Neural cell (in vitro differentiated cells): ENCODE measurements at regions not wholly inside any gene's neighbourhood (a gene's known extent, or its start where the extent isn't known, plus 50 kb on each side); places are given as distances from the start of the nearest gene placed in this dataset.

Experiments
- EZH2 ChIP-seq: fragments of 200-600, 300-800 bp; shearing (Covaris generic), sonication (generic); IDR thresholded peaks from 2 replicates; pipeline ENCODE4 v1.6.1; 2014; ENCODE audit warnings: antibody characterized with exemption, low read length, borderline replicate concordance, mild to moderate bottlenecking; ENCODE audit not compliant: insufficient read depth, poor library complexity, severe bottlenecking
- POLR2AphosphoS5 ChIP-seq: IDR thresholded peaks from 2 replicates; pipeline ENCODE4 v1.6.1; 2012
- SMC3 ChIP-seq: fragments of 450-650 bp; conservative IDR thresholded peaks from 2 replicates; pipeline ENCODE4 v1.6.1; 2014; ENCODE audit warnings: antibody characterized with exemption, mild to moderate bottlenecking, moderate library complexity; ENCODE audit not compliant: poor library complexity
- TAF1 ChIP-seq: IDR thresholded peaks from 2 replicates; pipeline ENCODE4 v1.6.1; 2012; ENCODE audit warnings: low read depth
- TF ChIP-seq, protein P1 (sequence below): fragments of 450-650 bp; IDR thresholded peaks from 2 replicates; pipeline ENCODE4 v1.5.1; 2014; ENCODE audit warnings: antibody characterized with exemption, mild to moderate bottlenecking, moderate library complexity; ENCODE audit not compliant: poor library complexity, severe bottlenecking
- TF ChIP-seq, protein P2 (sequence below): IDR thresholded peaks from 2 replicates; pipeline ENCODE4 v1.6.1; 2012; ENCODE audit warnings: borderline replicate concordance

DNA sequence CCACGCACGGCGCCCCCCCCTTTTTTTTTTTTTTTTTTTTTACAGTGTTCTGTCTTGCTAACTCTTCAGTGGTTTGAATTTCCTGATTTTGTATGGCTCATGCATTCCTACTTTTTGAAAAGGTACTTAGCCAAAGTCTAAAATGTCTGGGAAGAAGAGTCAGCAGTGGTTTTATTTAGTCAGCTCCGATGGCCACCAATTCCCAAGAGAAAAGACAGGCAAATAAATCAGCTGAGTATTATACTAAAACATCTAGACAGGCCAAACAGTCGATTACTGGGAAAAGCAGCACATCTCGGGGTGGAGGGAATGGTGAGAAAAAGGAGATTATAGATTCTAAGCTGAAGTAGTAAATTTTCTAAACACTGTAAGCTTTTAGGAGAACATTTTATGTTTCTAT, 192.5 kb upstream of the ZRANB2 start:
- TF ChIP-seq EZH2 (no peak), POLR2AphosphoS5 (no peak), TAF1 (no peak), SMC3 (no peak)
- TF ChIP-seq, protein P1, sequence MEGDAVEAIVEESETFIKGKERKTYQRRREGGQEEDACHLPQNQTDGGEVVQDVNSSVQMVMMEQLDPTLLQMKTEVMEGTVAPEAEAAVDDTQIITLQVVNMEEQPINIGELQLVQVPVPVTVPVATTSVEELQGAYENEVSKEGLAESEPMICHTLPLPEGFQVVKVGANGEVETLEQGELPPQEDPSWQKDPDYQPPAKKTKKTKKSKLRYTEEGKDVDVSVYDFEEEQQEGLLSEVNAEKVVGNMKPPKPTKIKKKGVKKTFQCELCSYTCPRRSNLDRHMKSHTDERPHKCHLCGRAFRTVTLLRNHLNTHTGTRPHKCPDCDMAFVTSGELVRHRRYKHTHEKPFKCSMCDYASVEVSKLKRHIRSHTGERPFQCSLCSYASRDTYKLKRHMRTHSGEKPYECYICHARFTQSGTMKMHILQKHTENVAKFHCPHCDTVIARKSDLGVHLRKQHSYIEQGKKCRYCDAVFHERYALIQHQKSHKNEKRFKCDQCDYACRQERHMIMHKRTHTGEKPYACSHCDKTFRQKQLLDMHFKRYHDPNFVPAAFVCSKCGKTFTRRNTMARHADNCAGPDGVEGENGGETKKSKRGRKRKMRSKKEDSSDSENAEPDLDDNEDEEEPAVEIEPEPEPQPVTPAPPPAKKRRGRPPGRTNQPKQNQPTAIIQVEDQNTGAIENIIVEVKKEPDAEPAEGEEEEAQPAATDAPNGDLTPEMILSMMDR: no peak
- TF ChIP-seq, protein P2, sequence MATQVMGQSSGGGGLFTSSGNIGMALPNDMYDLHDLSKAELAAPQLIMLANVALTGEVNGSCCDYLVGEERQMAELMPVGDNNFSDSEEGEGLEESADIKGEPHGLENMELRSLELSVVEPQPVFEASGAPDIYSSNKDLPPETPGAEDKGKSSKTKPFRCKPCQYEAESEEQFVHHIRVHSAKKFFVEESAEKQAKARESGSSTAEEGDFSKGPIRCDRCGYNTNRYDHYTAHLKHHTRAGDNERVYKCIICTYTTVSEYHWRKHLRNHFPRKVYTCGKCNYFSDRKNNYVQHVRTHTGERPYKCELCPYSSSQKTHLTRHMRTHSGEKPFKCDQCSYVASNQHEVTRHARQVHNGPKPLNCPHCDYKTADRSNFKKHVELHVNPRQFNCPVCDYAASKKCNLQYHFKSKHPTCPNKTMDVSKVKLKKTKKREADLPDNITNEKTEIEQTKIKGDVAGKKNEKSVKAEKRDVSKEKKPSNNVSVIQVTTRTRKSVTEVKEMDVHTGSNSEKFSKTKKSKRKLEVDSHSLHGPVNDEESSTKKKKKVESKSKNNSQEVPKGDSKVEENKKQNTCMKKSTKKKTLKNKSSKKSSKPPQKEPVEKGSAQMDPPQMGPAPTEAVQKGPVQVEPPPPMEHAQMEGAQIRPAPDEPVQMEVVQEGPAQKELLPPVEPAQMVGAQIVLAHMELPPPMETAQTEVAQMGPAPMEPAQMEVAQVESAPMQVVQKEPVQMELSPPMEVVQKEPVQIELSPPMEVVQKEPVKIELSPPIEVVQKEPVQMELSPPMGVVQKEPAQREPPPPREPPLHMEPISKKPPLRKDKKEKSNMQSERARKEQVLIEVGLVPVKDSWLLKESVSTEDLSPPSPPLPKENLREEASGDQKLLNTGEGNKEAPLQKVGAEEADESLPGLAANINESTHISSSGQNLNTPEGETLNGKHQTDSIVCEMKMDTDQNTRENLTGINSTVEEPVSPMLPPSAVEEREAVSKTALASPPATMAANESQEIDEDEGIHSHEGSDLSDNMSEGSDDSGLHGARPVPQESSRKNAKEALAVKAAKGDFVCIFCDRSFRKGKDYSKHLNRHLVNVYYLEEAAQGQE: no peak
